Mesothelial cell of epicardium (in vitro differentiated cells): ENCODE measurements at regions not wholly inside any gene's neighbourhood (a gene's known extent, or its start where the extent isn't known, plus 50 kb on each side); places are given as distances from the start of the nearest gene placed in this dataset.

Experiments
- DNase-seq, 2 experiments: peaks; one replicate each; pipeline ENCODE4 v3.0.0; 2021; ENCODE audit warnings: low spot score in 2 of 2; ENCODE audit not compliant: unreplicated experiment in 2 of 2
- H3K27ac Mint-ChIP-seq: 2 replicates; pipeline ENCODE4 v1.8.0; 2021; ENCODE audit warnings: mixed read lengths
- H3K27me3 Mint-ChIP-seq: 2 replicates; pipeline ENCODE4 v1.8.0; 2021; ENCODE audit warnings: low read depth, mixed read lengths
- H3K36me3 Mint-ChIP-seq: 2 replicates; pipeline ENCODE4 v1.8.0; 2021; ENCODE audit warnings: mixed read lengths
- H3K4me1 Mint-ChIP-seq: 2 replicates; pipeline ENCODE4 v1.8.0; 2021; ENCODE audit warnings: mixed read lengths
- H3K4me3 Mint-ChIP-seq: 2 replicates; pipeline ENCODE4 v1.8.0; 2021; ENCODE audit warnings: mild to moderate bottlenecking, moderate library complexity, mixed read lengths
- H3K9me3 Mint-ChIP-seq: 2 replicates; pipeline ENCODE4 v1.8.0; 2021; ENCODE audit warnings: mixed read lengths
- CTCF ChIP-seq: fragments of 200-600 bp; sonication (generic); IDR thresholded peaks from one replicate; pipeline ENCODE4 v1.5.0; 2021; ENCODE audit warnings: antibody characterized with exemption; ENCODE audit not compliant: unreplicated experiment

- peaks cover 8% of the 10 kb centered on the region for H3K9me3 Mint-ChIP-seq
- no peak overlapping the region for H3K27ac Mint-ChIP-seq
- no peaks in the 10 kb centered on the region for H3K4me1 Mint-ChIP-seq
- H3K4me3 Mint-ChIP-seq: no peak overlapping the region
- no peak for DNase-seq
- H3K27me3 Mint-ChIP-seq: peaks cover 5% of the 10 kb centered on the region
- H3K36me3 Mint-ChIP-seq: no peaks in the 10 kb centered on the region
- no peak for TF ChIP-seq CTCF
Measured at GRCh38 chr1:103469801-103470200, 55.7 kb upstream of the RNPC3 start.

- Mint-ChIP-seq H3K27ac (no peak overlapping the region), H3K4me1 (no peaks in the 10 kb centered on the region), H3K27me3 (peaks cover 3% of the 10 kb centered on the region), H3K4me3 (no peak overlapping the region), H3K36me3 (no peaks in the 10 kb centered on the region), H3K9me3 (peaks cover 4% of the 10 kb centered on the region)
- TF ChIP-seq CTCF: no peak
- DNase-seq: no peak
Measured at GRCh38 chr1:103467100-103467499, 58.4 kb upstream of the RNPC3 start.

GRCh38 chr1:103461161-103462105, 64.1 kb upstream of the RNPC3 start:
- H3K9me3 Mint-ChIP-seq: no peaks in the 10 kb centered on the region
- H3K27ac Mint-ChIP-seq: no peak overlapping the region
- H3K36me3 Mint-ChIP-seq: no peaks in the 10 kb centered on the region
- TF ChIP-seq CTCF: peak; percentile 40
- no peak overlapping the region for H3K4me3 Mint-ChIP-seq
- no peaks in the 10 kb centered on the region for H3K4me1 Mint-ChIP-seq
- no peak for DNase-seq
- no peaks in the 10 kb centered on the region for H3K27me3 Mint-ChIP-seq

GRCh38 chr1:103460511-103460910, 65.0 kb upstream of the RNPC3 start:
- H3K9me3 Mint-ChIP-seq: no peaks in the 10 kb centered on the region
- H3K4me3 Mint-ChIP-seq: no peak overlapping the region
- no peaks in the 10 kb centered on the region for H3K4me1 Mint-ChIP-seq
- no peaks in the 10 kb centered on the region for H3K27me3 Mint-ChIP-seq
- no peak overlapping the region for H3K27ac Mint-ChIP-seq
- no peak for DNase-seq
- TF ChIP-seq CTCF: no peak
- H3K36me3 Mint-ChIP-seq: no peaks in the 10 kb centered on the region

- Mint-ChIP-seq H3K36me3 (no peaks in the 10 kb centered on the region), H3K27me3 (no peaks in the 10 kb centered on the region), H3K4me1 (no peaks in the 10 kb centered on the region), H3K4me3 (no peak overlapping the region), H3K9me3 (no peaks in the 10 kb centered on the region), H3K27ac (no peak overlapping the region)
- no peak for TF ChIP-seq CTCF
- DNase-seq: no peak
Measured at GRCh38 chr1:103459346-103459745, 66.2 kb upstream of the RNPC3 start.
